RWPE2 (cell line): ENCODE measurements at regions not wholly inside any gene's neighbourhood (a gene's known extent, or its start where the extent isn't known, plus 50 kb on each side); places are given as distances from the start of the nearest gene placed in this dataset.

ENCODE experiments used
- ATAC-seq: fragments of 200-7000 bp; cut with Tn5 transposase; 3 replicates; pipeline ENCODE4 v1.9.1; 2021; ENCODE audit warnings: low read depth
- DNase-seq: peaks from one replicate; pipeline ENCODE4 v3.0.0-alpha.2; 2020; ENCODE audit warnings: low spot score
- H3K27ac ChIP-seq: fragments of 450-650 bp; 2 replicates; pipeline ENCODE4 v1.5.1; 2017; ENCODE audit warnings: mild to moderate bottlenecking; ENCODE audit not compliant: poor library complexity, severe bottlenecking
- H3K27me3 ChIP-seq: fragments of 250-450 bp; sonication (Bioruptor Pico); 2 replicates; pipeline ENCODE4 v1.5.1; 2021; ENCODE audit warnings: mild to moderate bottlenecking, moderate library complexity; ENCODE audit not compliant: insufficient read depth, poor library complexity, severe bottlenecking
- H3K36me3 ChIP-seq: fragments of 250-450 bp; sonication (Bioruptor Pico); 2 replicates; pipeline ENCODE4 v1.5.1; 2020; ENCODE audit warnings: low read depth, mild to moderate bottlenecking, moderate library complexity
- H3K4me1 ChIP-seq: fragments of 250-450 bp; sonication (Bioruptor Pico); 2 replicates; pipeline ENCODE4 v1.5.1; 2021; ENCODE audit warnings: mild to moderate bottlenecking, moderate library complexity; ENCODE audit not compliant: insufficient read depth, poor library complexity, severe bottlenecking
- H3K4me3 ChIP-seq: fragments of 250-450 bp; sonication (Bioruptor Pico); 2 replicates; pipeline ENCODE4 v1.5.1; 2021; ENCODE audit warnings: mild to moderate bottlenecking, moderate library complexity; ENCODE audit not compliant: severe bottlenecking
- H3K9me3 ChIP-seq: fragments of 250-450 bp; sonication (Bioruptor Pico); 2 replicates; pipeline ENCODE4 v1.5.1; 2021; ENCODE audit warnings: mild to moderate bottlenecking, moderate library complexity; ENCODE audit not compliant: severe bottlenecking
- CTCF ChIP-seq: fragments of 450-650 bp; IDR thresholded peaks from one replicate; pipeline ENCODE4 v1.5.1; 2017; ENCODE audit warnings: mild to moderate bottlenecking, moderate library complexity; ENCODE audit not compliant: poor library complexity, severe bottlenecking

GRCh38 chr13:90116121-90116520 lies 1231.4 kb upstream of the MIR17HG start:
- DNase-seq (no peak), ATAC-seq (no peak)
- TF ChIP-seq CTCF: no peak
- Histone ChIP-seq H3K27me3 (no peaks in the 10 kb centered on the region), H3K9me3 (no peaks in the 10 kb centered on the region), H3K4me1 (no peaks in the 10 kb centered on the region), H3K4me3 (no peak overlapping the region), H3K27ac (no peak overlapping the region), H3K36me3 (no peaks in the 10 kb centered on the region)

GRCh38 chr13:90118467-90119071 lies 1228.9 kb upstream of the MIR17HG start:
- H3K4me1 ChIP-seq: no peaks in the 10 kb centered on the region
- TF ChIP-seq CTCF: no peak
- H3K36me3 ChIP-seq: no peaks in the 10 kb centered on the region
- no peak overlapping the region for H3K4me3 ChIP-seq
- no peaks in the 10 kb centered on the region for H3K9me3 ChIP-seq
- no peak overlapping the region for H3K27ac ChIP-seq
- DNase-seq: no peak
- no peaks in the 10 kb centered on the region for H3K27me3 ChIP-seq
- ATAC-seq: no peak

GRCh38 chr13:90120026-90120425 lies 1227.5 kb upstream of the MIR17HG start:
- ATAC-seq (no peak), DNase-seq (no peak)
- Histone ChIP-seq H3K9me3 (no peaks in the 10 kb centered on the region), H3K36me3 (no peaks in the 10 kb centered on the region), H3K4me3 (no peak overlapping the region), H3K27ac (no peak overlapping the region), H3K27me3 (no peaks in the 10 kb centered on the region), H3K4me1 (no peaks in the 10 kb centered on the region)
- no peak for TF ChIP-seq CTCF

GRCh38 chr13:90121784-90122183 lies 1225.7 kb upstream of the MIR17HG start:
- no peak for TF ChIP-seq CTCF
- H3K9me3 ChIP-seq: peaks cover 2% of the 10 kb centered on the region
- no peaks in the 10 kb centered on the region for H3K4me1 ChIP-seq
- H3K36me3 ChIP-seq: no peaks in the 10 kb centered on the region
- DNase-seq (no peak), ATAC-seq (no peak)
- no peak overlapping the region for H3K27ac ChIP-seq
- no peak overlapping the region for H3K4me3 ChIP-seq
- H3K27me3 ChIP-seq: no peaks in the 10 kb centered on the region

GRCh38 chr13:90122531-90122930 lies 1225.0 kb upstream of the MIR17HG start:
- ATAC-seq (no peak), DNase-seq (no peak)
- TF ChIP-seq CTCF: no peak
- Histone ChIP-seq H3K27me3 (no peaks in the 10 kb centered on the region), H3K36me3 (no peaks in the 10 kb centered on the region), H3K4me3 (no peak overlapping the region), H3K27ac (no peak overlapping the region), H3K4me1 (no peaks in the 10 kb centered on the region), H3K9me3 (peaks cover 5% of the 10 kb centered on the region)
